GM19025 (cell line): ENCODE measurements at regions not wholly inside any gene's neighbourhood (a gene's known extent, or its start where the extent isn't known, plus 50 kb on each side); places are given as distances from the start of the nearest gene placed in this dataset.
"Not testable (repeated sequence)": the region's sequence is repeated elsewhere in the genome, so short reads cannot be mapped to it uniquely, and the experiment has no call there.

ENCODE experiments used
- ATAC-seq: cut with Tn5 transposase; IDR thresholded peaks from one replicate; pipeline ENCODE4 v1.9.1; 2021; ENCODE audit warnings: mild to moderate bottlenecking, low read depth, moderate library complexity; ENCODE audit not compliant: unreplicated experiment

- no peak for ATAC-seq
Measured at GRCh38 chr22:22193923-22194322, 50.7 kb upstream of the VPREB1 start.

GRCh38 chr22:22193462-22193861, 51.1 kb upstream of the VPREB1 start:
- not testable (repeated sequence) for ATAC-seq

GRCh38 chr22:22193006-22193405, 51.6 kb upstream of the VPREB1 start:
- not testable (repeated sequence) for ATAC-seq

- not testable (repeated sequence) for ATAC-seq
Measured at GRCh38 chr22:22189796-22190195, 54.8 kb upstream of the VPREB1 start.

GRCh38 chr22:22187863-22188262, 56.7 kb upstream of the VPREB1 start:
- not testable (repeated sequence) for ATAC-seq

GRCh38 chr22:22187299-22187698, 57.3 kb upstream of the VPREB1 start:
- ATAC-seq: no peak

GRCh38 chr22:22185844-22186499, 58.6 kb upstream of the VPREB1 start:
- ATAC-seq: no peak

GRCh38 chr22:22185217-22185616, 59.4 kb upstream of the VPREB1 start:
- ATAC-seq: no peak

- ATAC-seq: no peak
Measured at GRCh38 chr22:22184277-22184807, 60.2 kb upstream of the VPREB1 start.

GRCh38 chr22:22182990-22183264, 61.7 kb upstream of the VPREB1 start:
- ATAC-seq: no peak

GRCh38 chr22:22182218-22182989, 62.2 kb upstream of the VPREB1 start:
- no peak for ATAC-seq

- no peak for ATAC-seq
Measured at GRCh38 chr22:22181341-22181850, 63.2 kb upstream of the VPREB1 start.

GRCh38 chr22:22180738-22181285, 63.8 kb upstream of the VPREB1 start:
- ATAC-seq: no peak

GRCh38 chr22:22179858-22180257, 64.7 kb upstream of the VPREB1 start:
- no peak for ATAC-seq

GRCh38 chr22:22178992-22179391, 65.6 kb upstream of the VPREB1 start:
- no peak for ATAC-seq

GRCh38 chr22:22178355-22178965, 66.1 kb upstream of the VPREB1 start:
- no peak for ATAC-seq

- ATAC-seq: no peak
Measured at GRCh38 chr22:22176929-22177616, 67.5 kb upstream of the VPREB1 start.

- ATAC-seq: not testable (repeated sequence)
Measured at GRCh38 chr22:22172896-22173628, 71.5 kb upstream of the VPREB1 start.

GRCh38 chr22:22171357-22172218, 73.0 kb upstream of the VPREB1 start:
- no peak for ATAC-seq
